Femur (tissue), 1 donor: ENCODE measurements at regions not wholly inside any gene's neighbourhood (a gene's known extent, or its start where the extent isn't known, plus 50 kb on each side); places are given as distances from the start of the nearest gene placed in this dataset.
"Not testable (repeated sequence)": the region's sequence is repeated elsewhere in the genome, so short reads cannot be mapped to it uniquely, and the experiment has no call there.

ENCODE experiments used
- DNase-seq: peaks from one replicate; pipeline ENCODE4 v3.0.0-alpha.2; 2017

- no peak for DNase-seq
Measured at GRCh38 chr2:163182764-163183354, 344.3 kb upstream of the KCNH7 start.

- DNase-seq = no peak
Measured at GRCh38 chr2:163177592-163177991, 339.0 kb upstream of the KCNH7 start.

- DNase-seq = no peak
Measured at GRCh38 chr2:163175294-163175693, 336.7 kb upstream of the KCNH7 start.

- DNase-seq = no peak
Measured at GRCh38 chr2:163173591-163173990, 335.0 kb upstream of the KCNH7 start.

- DNase-seq = no peak
Measured at GRCh38 chr2:163171786-163172530, 333.4 kb upstream of the KCNH7 start.

- no peak for DNase-seq
Measured at GRCh38 chr2:163157891-163158496, 319.4 kb upstream of the KCNH7 start.

GRCh38 chr2:163157411-163157810, 318.8 kb upstream of the KCNH7 start:
- DNase-seq = no peak

GRCh38 chr2:163155925-163156324, 317.4 kb upstream of the KCNH7 start:
- DNase-seq = no peak

- no peak for DNase-seq
Measured at GRCh38 chr2:163155279-163155883, 316.8 kb upstream of the KCNH7 start.

GRCh38 chr2:163142618-163143017, 304.1 kb upstream of the KCNH7 start:
- no peak for DNase-seq

GRCh38 chr2:163138947-163139346, 300.4 kb upstream of the KCNH7 start:
- no peak for DNase-seq

- DNase-seq = no peak
Measured at GRCh38 chr2:163135256-163135655, 296.7 kb upstream of the KCNH7 start.

GRCh38 chr2:163133602-163134001, 295.0 kb upstream of the KCNH7 start:
- DNase-seq = no peak

GRCh38 chr2:163132850-163133249, 294.3 kb upstream of the KCNH7 start:
- DNase-seq = no peak

GRCh38 chr2:163132207-163132606, 293.6 kb upstream of the KCNH7 start:
- not testable (repeated sequence) for DNase-seq

GRCh38 chr2:163123526-163123925, 285.0 kb upstream of the KCNH7 start:
- no peak for DNase-seq

GRCh38 chr2:163122257-163122656, 283.7 kb upstream of the KCNH7 start:
- DNase-seq = no peak

GRCh38 chr2:163121483-163121882, 282.9 kb upstream of the KCNH7 start:
- no peak for DNase-seq

- DNase-seq = no peak
Measured at GRCh38 chr2:163119966-163120365, 281.4 kb upstream of the KCNH7 start.

- no peak for DNase-seq
Measured at GRCh38 chr2:163086940-163087339, 248.4 kb upstream of the KCNH7 start.

- not testable (repeated sequence) for DNase-seq
Measured at GRCh38 chr2:163085366-163086024, 246.9 kb upstream of the KCNH7 start.

GRCh38 chr2:163081754-163082153, 243.2 kb upstream of the KCNH7 start:
- DNase-seq = no peak

GRCh38 chr2:163077241-163077640, 238.7 kb upstream of the KCNH7 start:
- DNase-seq = no peak
